Ishikawa (cell line): ENCODE measurements at regions not wholly inside any gene's neighbourhood (a gene's known extent, or its start where the extent isn't known, plus 50 kb on each side); places are given as distances from the start of the nearest gene placed in this dataset.

ENCODE experiments used
- CEBPB ChIP-seq: IDR thresholded peaks from 2 replicates; pipeline ENCODE4 v1.6.1; 2012
- FOXM1 ChIP-seq: IDR thresholded peaks from 2 replicates; pipeline ENCODE4 v1.6.1; 2012; ENCODE audit warnings: low read depth, borderline replicate concordance
- MAX ChIP-seq: IDR thresholded peaks from 2 replicates; pipeline ENCODE4 v1.6.1; 2012
- NFIC ChIP-seq: IDR thresholded peaks from 2 replicates; pipeline ENCODE4 v1.6.1; 2012
- RAD21 ChIP-seq: IDR thresholded peaks from 2 replicates; pipeline ENCODE4 v1.6.1; 2012; ENCODE audit warnings: low read depth
- REST ChIP-seq: IDR thresholded peaks from 2 replicates; pipeline ENCODE4 v1.6.1; 2012; ENCODE audit warnings: low read depth, mild to moderate bottlenecking
- TCF12 ChIP-seq: IDR thresholded peaks from 2 replicates; pipeline ENCODE4 v1.6.1; 2012; ENCODE audit warnings: low read depth
- USF1 ChIP-seq: IDR thresholded peaks from 2 replicates; pipeline ENCODE4 v1.6.1; 2012

GRCh38 chr13:111397202-111397880 lies 76.9 kb downstream of the TEX29 start:
- no peak for TF ChIP-seq CEBPB
- TF ChIP-seq FOXM1, result no peak
- no peak for TF ChIP-seq RAD21
- TF ChIP-seq NFIC, result no peak
- TF ChIP-seq TCF12, result no peak
- no peak for TF ChIP-seq MAX
- TF ChIP-seq REST, result no peak
- no peak for TF ChIP-seq USF1
